ENCODE measurements at regions not wholly inside any gene's neighbourhood (a gene's known extent, or its start where the extent isn't known, plus 50 kb on each side); places are given as distances from the start of the nearest gene placed in this dataset.
"Not testable (repeated sequence)": the region's sequence is repeated elsewhere in the genome, so short reads cannot be mapped to it uniquely, and the experiment has no call there.

DNA sequence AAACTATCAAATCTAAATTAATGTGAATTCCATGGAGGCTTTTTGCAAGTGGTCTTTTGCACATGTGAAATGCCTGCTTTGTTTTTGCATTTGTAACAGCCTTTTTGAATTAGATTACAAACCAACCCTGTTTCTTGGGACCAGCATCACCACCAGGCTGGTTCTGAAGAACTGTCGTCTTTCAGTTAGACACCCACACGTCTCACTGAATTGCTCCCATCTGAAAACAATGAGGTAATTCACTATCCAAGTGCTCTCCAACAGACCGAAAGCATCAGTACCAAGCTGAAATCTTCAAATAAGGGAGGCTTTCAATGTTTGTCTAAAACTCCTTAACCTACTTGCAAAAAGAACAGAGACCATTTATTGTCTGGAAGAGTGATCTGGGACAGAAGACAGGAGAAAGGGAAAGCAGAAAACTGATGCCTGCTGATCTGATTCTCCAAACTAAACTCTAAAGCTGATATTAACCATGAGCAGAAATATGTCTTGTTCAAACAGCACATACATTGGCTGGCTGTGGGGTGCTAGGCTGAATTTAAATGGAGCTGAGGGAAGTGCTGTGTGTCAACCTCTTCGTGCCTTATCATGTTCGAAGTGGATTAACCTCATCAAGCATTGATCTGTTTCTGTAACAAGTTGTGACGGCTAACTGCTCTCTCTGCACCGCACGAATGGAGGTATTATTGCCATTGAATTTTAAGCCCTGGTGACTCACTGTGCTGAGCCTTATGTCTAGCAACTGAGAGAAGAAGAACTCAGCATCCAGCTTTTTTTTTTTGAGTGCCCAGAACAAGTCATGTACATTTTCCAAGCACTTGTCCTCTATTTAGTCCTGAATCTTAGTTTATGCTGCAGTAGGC is 213.7 kb upstream of the P2RY1 start:
- DNase-seq (ENCODE audit: low read depth in 2 of 2), result no peak

DNA sequence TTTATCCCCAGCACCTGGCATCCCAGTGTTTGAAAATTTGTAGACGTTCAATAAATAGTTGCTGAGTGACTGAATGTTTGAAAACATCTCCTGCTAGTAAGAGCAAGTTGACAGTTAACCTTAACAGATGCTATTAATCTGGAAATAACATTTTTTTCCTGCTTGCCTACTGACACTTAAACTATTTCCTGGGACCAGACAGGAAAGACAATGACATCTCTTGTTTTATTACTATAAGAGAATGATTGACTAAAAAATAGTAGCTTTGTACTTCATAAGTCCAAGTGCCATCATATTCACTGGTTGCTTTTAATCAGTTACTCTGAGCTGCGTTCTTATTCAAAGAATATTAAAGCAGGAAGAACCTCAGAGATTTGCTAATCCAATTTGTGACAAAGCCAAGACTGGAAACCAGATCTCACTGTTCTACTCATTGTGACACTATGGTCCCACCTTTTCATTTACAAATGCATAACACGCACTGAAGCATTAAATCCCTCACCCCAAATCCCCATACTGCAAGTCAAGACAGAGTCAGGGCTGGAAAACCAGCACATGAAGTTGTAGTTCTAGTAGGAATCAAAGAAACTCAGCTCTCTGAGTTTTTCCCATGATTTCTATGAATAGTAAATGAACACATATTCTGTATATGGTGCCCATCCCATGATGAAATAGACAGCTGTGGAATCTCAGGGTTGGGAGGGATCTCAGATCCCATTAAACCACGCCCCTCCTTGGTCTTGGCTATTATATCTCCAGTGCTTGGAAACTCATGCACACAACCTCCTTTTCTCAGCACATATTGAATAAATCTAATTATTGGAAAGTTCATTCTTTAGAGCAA is 212.7 kb upstream of the P2RY1 start:
- no peak for DNase-seq (ENCODE audit: low read depth in 2 of 2)

DNA sequence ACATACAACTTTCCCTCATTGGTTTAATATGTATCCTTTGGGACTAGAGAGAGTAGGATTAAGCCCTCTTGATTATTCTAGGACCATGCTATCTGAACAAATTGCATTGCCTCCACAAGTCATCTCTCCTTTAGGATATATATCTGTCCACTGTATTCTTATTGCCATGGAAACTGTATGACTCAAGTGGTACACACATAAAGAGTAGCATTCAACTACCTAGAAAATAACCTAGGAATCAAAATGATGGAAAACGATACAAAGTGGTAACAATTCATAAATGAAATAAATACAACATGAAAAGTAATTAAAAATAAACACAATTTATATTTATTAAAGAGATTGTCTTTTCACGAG is 212.1 kb upstream of the P2RY1 start:
- DNase-seq (ENCODE audit: low read depth in 2 of 2), result no peak

DNA sequence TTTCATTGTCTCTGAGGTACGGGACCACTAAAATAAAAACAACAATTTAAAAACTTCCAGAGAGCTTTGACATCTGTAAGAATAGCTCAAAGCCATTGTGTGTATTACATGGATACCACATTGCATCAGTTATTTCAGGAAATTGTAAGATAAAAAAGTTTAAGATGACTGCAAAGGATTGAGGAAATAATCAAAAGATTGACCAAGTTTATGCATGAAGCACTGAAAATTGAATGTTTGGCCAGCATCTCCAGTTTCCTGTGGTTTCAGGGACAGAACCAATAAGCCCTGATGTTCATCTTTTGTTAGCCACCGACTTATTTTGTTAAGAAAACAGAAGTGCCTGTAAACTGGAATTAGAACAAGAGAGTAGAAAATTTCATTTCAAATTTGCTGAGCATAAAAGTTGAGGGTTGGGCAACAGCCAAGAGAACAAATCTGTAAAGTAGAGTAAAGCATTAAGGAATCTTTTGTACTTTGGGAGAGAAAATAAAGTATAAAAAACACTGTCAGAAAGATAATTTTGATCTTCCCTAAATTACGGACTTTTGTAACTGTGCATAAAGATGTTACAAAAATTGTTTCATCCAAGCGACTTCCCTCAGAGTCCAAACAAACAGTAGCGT is 211.5 kb upstream of the P2RY1 start:
- no peak for DNase-seq (ENCODE audit: low read depth in 2 of 2)

DNA sequence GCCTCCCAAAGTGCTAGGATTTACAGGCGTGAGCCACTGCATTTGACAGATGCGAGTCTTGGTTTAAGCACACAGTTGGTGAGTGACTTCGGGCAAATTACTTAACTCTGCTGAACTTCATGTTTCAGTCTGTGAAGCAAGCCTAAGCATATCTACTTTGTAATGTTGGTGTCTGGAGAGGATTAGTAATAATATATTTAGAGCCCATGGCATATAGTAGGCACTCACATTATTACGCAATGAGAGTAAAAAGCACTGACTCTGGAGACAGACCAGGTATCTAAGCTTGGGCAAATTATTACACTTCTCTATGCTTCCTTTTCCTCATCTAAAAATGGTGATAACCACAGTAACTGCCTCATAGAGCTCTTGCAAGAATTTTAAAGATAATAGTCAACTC is 208.7 kb upstream of the P2RY1 start:
- DNase-seq (ENCODE audit: low read depth in 2 of 2), result no peak

DNA sequence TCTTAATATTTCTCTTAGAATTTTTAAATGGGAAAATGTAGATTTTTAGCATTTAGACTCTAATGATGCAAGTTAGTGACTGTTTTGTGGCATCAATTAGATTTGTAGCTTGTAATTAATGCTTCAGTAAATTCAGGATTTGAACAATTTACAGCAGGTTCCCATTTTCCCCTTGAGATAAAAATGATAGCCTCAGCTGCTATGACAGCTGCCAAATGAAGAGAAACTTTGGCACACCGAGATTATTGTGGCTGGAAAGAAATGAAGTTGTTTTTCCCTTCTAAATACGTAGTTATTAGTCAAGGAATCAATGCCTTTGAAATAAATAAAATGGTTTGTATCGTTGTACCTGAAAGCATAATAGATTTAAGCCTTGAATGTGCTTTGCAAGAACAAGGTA is 206.4 kb upstream of the P2RY1 start:
- no peak for DNase-seq (ENCODE audit: low read depth in 2 of 2)

DNA sequence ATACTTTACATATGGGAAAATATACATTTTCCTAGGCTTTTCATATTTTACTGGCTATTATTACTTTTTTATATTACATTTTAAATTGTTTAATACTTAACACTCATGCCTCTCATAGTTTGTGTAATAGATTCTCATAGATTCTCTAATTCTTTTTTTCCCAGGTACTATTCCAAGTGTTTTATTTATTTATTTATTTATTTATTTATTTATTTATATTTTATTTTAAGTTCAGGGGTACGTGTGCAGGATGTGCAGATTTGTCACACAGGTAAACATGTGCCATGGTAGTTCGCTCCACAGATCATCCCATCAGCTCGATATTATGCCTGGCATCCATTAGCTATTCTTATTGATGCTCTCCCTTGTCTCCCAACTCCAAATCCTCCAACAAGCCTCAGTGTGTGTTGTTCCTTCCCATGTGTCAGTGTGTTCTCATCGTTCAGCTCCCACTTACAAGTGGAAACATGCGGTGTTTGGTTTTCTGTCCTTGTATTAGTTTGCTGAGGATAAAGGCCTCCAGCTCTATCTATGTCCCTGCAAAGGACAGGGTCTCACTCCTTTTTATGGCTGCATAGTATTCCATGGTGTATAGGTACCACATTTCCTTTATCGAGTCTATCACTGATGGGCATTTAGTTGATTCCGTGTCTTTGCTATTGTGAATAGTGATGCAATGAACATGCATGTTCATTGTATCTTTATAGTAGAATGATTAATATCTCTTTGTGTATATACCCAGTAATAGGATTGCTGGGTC is 205.4 kb upstream of the P2RY1 start:
- no peak for DNase-seq (ENCODE audit: low read depth in 2 of 2)

DNA sequence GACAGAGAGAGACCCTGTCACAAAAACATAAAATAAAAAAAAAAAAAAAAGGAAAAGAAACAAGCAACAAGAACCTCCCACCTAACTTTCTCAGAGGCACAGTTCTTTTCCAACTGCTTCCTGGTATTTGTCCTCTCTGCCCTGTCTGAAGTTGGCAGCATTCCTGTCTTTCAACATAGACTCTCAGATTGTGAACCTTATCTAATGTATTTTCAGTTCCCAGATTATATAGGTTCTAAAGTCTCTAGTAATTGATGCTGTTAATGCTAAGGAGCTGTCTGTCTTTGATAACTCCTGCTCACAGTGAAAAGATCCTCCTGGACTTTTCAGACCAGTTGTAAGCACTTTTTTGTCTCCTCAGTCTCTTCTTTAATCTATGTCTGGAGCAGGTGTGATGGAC is 199.5 kb upstream of the P2RY1 start:
- DNase-seq (ENCODE audit: low read depth in 2 of 2), result no peak

DNA sequence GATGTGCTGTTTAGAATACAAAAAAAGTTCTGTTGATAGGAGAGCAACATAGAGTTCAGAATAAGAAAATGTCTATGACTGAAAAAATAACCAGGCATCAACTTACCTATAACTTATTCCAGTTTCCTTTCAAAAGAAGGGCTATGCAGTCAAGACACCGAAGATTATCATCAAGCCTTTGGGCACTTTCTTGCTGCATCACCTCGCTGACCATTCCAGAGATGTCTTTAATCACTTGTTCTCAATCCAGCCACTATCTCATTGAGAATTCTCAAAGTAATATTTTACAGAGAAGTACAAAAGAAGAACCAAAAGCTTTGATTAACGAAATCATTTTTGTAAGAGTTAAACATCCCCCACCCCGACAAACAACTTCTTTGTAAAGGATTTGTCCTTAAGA is 198.3 kb upstream of the P2RY1 start:
- DNase-seq (ENCODE audit: low read depth in 2 of 2), result no peak

DNA sequence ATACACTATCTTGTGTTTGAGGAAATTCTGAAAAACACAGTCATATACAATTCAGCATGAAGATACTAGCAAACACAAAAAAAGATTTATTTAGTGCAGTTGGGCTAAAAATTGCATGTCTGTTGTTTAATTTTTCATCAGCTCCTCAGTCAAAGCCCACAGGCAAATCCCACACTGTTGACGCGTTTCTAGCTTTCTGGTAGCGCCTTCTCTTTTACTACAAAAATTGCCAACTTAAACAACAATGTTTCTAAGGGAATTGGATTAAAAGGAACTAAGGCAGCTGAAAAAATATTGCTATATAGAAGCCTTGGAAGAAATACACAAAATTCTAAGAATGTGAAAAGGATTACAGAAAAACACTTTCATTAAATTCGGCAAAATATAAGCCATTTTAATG is 196.7 kb upstream of the P2RY1 start:
- DNase-seq (ENCODE audit: low read depth in 2 of 2), result no peak

DNA sequence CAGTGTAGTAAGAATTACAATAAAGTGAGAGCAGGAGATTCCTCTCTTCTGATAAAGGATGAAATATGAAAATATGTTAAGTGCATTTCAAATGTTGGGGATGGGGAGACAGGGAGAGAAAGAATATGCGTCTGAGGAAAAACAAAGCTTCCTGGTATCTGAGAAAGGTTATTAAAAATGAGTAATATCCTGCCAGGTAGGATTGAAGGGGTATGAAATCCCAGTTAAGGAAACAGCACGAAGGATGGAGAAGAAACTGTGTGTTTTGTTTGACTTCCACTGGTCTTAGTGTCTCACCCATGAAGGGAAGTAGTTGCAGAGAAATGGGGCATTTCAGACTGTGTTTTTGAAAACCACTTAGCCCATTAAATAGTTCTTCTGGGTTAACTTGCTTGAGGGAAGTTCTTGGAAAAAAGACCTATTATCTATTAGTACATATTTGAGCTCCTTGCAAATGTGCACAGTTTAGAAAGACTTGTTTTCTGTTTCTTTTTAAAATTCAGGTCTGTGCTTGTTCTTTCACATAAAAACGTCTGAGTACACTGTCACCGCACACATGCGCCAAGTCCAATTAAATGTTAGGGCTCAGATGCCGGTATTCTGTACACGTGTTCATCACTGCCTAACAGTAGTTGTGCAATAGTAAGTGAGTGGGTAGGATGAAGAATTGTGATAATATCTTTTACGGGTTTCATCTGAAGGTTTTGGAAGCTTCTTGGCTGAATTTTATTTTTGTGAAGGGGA is 196.1 kb upstream of the P2RY1 start:
- DNase-seq (ENCODE audit: low read depth in 2 of 2), result no peak

DNA sequence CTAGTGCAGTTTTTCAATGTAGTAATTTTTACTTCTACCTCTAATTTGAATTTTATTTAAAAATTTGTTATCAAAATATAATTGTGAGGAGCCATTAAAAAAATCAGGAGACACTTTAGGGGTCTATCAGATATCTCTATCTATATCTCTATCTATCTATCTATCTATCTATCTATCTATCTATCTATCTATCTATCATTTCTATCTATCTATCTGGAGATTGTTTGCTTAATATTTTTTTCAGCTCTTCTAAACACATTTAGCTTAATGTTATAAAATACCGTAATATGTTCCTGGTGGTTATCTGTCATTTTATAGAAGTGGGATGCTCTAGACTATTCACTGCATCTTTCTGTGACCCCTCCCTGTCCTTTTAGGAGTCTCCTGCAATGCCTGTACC is 193.7 kb upstream of the P2RY1 start:
- DNase-seq (ENCODE audit: low read depth in 2 of 2), result no peak

DNA sequence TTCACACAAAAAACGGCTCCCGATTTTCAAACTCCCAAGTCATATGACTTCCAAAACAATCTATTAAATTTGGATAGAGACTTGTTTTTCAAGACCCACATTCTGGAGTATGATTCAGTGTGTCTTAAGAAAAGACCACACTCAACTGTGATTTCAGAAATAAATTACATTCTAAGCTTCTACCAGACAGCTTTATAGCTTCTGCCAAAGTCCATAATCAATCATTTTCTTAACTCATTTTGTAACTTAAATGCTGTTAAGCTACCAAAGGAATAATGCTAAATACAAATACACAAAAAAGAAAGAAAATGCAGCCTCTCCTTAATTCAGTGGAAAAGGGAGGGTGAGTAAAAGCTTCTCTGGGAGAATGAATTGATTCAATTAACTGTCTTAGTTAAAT is 192.3 kb upstream of the P2RY1 start:
- no peak for DNase-seq (ENCODE audit: low read depth in 2 of 2)

DNA sequence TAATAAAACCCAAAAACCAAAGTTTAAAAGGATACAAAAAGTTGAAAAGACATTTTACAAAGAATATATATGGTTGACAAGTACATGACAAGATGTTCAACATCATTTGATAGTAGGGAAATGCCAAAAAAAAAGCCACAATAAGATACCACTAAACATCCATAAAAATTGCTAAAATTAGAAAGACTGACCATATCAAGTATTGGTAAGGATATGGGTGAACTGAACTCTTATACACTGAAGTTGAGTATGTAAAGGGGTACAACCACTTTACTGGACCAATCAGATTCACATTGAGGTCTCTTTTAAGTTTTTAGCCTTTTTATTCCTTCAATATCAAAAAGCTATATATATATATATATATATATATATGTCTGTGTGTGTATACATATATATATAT is 190.5 kb upstream of the P2RY1 start:
- DNase-seq (ENCODE audit: low read depth in 2 of 2), result no peak

DNA sequence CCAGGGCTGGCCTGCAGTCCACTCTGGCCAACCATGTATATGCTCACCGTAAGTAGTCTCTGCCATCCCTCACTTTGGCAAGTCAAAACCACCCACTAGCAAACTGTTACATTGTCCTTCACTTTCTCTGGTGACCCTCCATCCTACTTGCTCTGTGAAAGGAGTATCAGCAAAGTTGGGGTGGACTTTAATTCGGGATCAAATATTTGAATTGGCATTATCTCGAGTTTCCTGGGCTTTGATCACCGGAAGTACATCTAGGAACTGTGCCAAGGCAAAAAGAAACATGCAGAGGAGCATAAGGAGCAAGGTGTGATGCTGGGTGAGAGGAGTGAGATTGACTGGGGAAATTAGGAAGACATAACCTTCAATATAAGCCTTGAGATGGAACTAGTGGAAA is 188.9 kb upstream of the P2RY1 start:
- no peak for DNase-seq (ENCODE audit: low read depth in 2 of 2)

DNA sequence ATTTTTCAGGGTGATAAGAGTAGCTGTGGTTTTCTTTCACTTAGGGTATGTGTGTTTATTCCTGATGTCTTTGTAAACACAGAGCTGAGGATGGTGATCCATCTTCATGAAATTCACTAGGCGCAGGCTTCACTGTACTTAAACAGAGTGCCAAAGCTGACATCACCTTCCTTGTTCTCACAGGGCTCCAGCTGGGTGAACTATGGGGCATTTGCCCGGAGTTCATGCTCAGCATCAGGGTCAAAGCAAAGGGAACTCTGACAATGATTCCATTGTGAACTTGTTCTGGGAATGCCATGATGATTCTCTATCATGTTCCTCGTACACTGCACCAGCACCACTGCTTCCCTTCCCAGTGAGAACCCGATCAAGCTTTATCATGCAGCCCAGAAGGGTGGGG is 184.8 kb upstream of the P2RY1 start:
- DNase-seq (ENCODE audit: low read depth in 2 of 2), result no peak

DNA sequence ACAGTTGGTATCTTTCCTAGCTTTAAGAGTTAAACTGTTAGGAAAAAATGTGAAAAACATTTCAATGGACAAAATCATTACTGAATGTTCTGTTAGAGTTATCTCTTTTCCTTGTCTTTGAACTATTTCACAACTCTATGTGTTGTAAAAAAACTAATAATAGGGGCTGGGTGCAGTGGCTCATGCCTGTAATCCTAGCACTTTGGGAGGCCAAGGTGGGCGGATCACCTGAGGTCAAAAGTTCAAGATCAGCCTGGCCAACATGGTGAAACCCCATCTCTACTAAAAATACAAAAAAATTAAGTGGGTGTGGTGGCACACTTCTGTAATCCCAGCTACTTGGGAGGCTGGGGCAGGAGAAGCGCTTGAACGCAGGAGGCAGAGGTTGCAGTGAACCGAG is 184.0 kb upstream of the P2RY1 start:
- DNase-seq (ENCODE audit: low read depth in 2 of 2), result not testable (repeated sequence)

DNA sequence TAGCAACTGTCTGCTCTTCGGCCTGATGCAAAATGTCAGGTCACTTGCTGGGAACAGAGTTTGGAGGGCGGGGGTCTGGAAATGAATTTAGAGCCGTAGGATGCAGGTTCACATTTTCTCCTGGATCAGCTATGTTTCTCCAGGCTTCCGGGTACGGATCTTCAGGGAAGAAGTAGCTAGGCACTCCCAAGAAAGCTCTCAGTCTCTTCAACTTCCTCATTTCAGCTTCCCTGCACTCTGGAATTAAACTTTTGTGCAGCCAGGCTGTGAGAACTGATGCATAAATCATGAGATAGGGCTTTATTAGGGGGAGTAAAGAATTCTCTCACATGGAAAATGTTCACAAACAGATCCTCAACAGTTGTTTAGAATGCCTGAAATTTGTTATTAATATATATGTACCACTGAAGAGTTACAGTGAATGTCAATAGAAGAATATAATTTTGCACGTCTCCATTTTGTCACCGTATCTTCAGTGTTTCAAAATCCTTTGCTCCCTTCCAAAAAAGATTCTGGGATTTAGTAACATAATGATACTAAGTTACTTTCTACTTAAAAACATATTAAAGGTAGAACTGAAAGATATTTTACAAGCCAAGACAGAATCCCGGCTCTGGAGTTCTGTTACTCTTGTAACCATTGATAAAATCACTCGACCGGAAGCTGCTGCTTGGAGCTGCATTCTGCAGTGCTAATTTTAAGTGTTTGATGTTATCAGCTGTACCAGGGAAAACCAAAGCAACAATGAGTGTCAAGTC is 178.5 kb upstream of the P2RY1 start:
- no peak for DNase-seq (ENCODE audit: low read depth in 2 of 2)

DNA sequence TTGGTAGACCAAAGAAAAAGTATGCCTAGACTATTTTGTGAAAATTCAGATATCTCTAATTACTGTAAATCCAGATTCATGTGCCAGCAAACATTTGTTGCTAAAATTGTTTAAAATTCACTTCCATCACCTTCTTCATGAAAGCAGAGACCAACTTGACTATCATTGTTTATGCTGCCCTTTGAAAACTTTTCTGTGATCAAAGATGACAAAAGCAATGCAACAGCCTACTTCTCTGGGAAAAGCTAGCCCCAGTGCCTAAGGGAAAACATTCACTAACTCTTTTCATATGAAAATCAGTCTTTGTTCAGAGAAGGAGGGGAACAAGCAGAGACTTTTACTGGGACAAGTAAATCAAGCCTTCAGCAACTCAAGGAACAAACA is 178.0 kb upstream of the P2RY1 start:
- DNase-seq (ENCODE audit: low read depth in 2 of 2), result no peak

DNA sequence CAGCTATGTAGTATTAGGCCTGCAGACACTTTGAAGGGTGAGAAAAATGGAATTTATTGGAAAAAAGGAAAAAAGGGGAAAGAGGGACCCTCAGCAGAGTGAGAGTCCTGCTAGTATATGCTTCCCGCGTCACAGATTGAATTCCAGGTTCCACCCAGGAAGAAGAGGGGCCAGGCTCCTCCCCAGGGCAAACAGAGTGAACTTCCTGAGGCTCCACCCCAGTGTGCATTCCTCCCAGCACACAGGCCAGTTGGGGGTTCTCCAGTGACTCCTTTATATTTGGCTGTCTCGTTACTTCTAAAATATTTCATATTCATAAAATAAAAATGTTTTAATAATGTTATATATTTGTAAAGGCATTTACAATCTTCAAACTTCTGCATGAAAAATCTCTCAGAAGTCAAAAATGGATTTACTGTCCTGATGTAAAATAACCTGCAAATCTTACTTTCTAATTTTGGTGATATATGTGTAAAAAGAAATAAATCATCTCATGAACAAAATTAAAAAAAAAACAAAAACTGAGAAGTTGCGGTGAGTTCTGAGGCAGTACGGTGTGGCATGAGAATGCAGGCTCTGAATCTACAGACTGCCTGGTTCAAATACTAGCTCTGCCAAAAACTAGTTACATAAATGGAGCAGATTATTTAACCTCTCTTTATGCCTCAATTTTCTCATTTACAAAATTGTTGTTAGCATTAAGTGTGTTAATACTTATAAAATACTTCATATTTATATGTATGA is 175.8 kb upstream of the P2RY1 start:
- no peak for DNase-seq (ENCODE audit: low read depth in 2 of 2)
